ENCODE measurements at regions not wholly inside any gene's neighbourhood (a gene's known extent, or its start where the extent isn't known, plus 50 kb on each side); places are given as distances from the start of the nearest gene placed in this dataset.

- no peak overlapping the region for H2AFZ ChIP-seq (ENCODE audit: insufficient read depth, low read depth, low read length, poor library complexity, severe bottlenecking)
- peaks cover 0 to 18% (median 9%) of the 10 kb centered on the region in 7 donors for H3K9me3 Mint-ChIP-seq
- H3K4me1 ChIP-seq (ENCODE audit: control insufficient read depth in 1 of 2, insufficient read depth in 2 of 2, low read length in 2 of 2): no peaks in the 10 kb centered on the region
- no peaks in the 10 kb centered on the region for H3K79me2 ChIP-seq (ENCODE audit: insufficient read depth, low read length)
- peaks cover 0 to 1% (median 0%) of the 10 kb centered on the region in 3 donors for H3K27me3 Mint-ChIP-seq (ENCODE audit: low read depth in 3 of 3)
- DNase-seq: no peak
- H3K27ac ChIP-seq (ENCODE audit: low read depth in 1 of 2, low read length in 2 of 2): no peak overlapping the region
- no peaks in the 10 kb centered on the region for H3K4me1 Mint-ChIP-seq
- H3K4me3 ChIP-seq (replicated peaks in 1 of 3; ENCODE audit: low read depth in 2 of 3, low read length in 3 of 3): no peak overlapping the region
- 100% methylated on average over 3 of the region's 5 CpGs for WGBS (ENCODE audit: insufficient coverage)
- H3K4me3 Mint-ChIP-seq: no peak overlapping the region
- no peaks in the 10 kb centered on the region for H4K20me1 ChIP-seq (ENCODE audit: insufficient read depth, low read length)
- no peak for TF ChIP-seq CTCF (IDR thresholded peaks at IDR 0.05)
- no peak overlapping the region for H3K4me2 ChIP-seq (replicated peaks; ENCODE audit: extremely low read depth, low read length, poor library complexity, severe bottlenecking)
- H3K27ac Mint-ChIP-seq: no peak overlapping the region
- H3K9ac ChIP-seq (ENCODE audit: insufficient read depth, low read length, poor library complexity, severe bottlenecking): no peak overlapping the region
- H3K9me3 ChIP-seq (replicated peaks in 1 of 2; ENCODE audit: control insufficient read depth in 1 of 2, insufficient read depth in 1 of 2, low read length in 2 of 2): peaks cover 22 to 25% of the 10 kb centered on the region in 2 donors
- H3K36me3 Mint-ChIP-seq: no peaks in the 10 kb centered on the region
- intact Hi-C loops (cut with micrococcal nuclease): no loop called here
- no peaks in the 10 kb centered on the region for H3K36me3 ChIP-seq (replicated peaks in 1 of 2; ENCODE audit: control insufficient read depth in 1 of 2, insufficient read depth in 2 of 2, low read length in 2 of 2)
- no peaks in the 10 kb centered on the region for H3K27me3 ChIP-seq (ENCODE audit: control insufficient read depth in 2 of 2, insufficient read depth in 2 of 2, low read length in 2 of 2)
Observed at GRCh38 chr7:153445641-153446040, 606.6 kb upstream of the DPP6 start.

- intact Hi-C loops (cut with micrococcal nuclease): no loop called here
- no peaks in the 10 kb centered on the region for H3K36me3 Mint-ChIP-seq
- Histone ChIP-seq H3K4me1 (ENCODE audit: control insufficient read depth in 1 of 2, insufficient read depth in 2 of 2, low read length in 2 of 2) (no peaks in the 10 kb centered on the region), H3K4me2 (replicated peaks; ENCODE audit: extremely low read depth, low read length, poor library complexity, severe bottlenecking) (no peak overlapping the region), H3K36me3 (replicated peaks in 1 of 2; ENCODE audit: control insufficient read depth in 1 of 2, insufficient read depth in 2 of 2, low read length in 2 of 2) (no peaks in the 10 kb centered on the region), H3K27me3 (ENCODE audit: control insufficient read depth in 2 of 2, insufficient read depth in 2 of 2, low read length in 2 of 2) (no peaks in the 10 kb centered on the region), H3K4me3 (replicated peaks in 1 of 3; ENCODE audit: low read depth in 2 of 3, low read length in 3 of 3) (no peak overlapping the region), H3K27ac (ENCODE audit: low read depth in 1 of 2, low read length in 2 of 2) (no peak overlapping the region), H2AFZ (ENCODE audit: insufficient read depth, low read depth, low read length, poor library complexity, severe bottlenecking) (no peak overlapping the region), H3K9me3 (replicated peaks in 1 of 2; ENCODE audit: control insufficient read depth in 1 of 2, insufficient read depth in 1 of 2, low read length in 2 of 2) (peaks cover 16 to 20% of the 10 kb centered on the region in 2 donors), H3K9ac (ENCODE audit: insufficient read depth, low read length, poor library complexity, severe bottlenecking) (no peak overlapping the region), H3K79me2 (ENCODE audit: insufficient read depth, low read length) (no peaks in the 10 kb centered on the region), H4K20me1 (ENCODE audit: insufficient read depth, low read length) (no peaks in the 10 kb centered on the region)
- H3K27me3 Mint-ChIP-seq (ENCODE audit: low read depth in 3 of 3): peaks cover 0 to 3% (median 1%) of the 10 kb centered on the region in 3 donors
- H3K4me3 Mint-ChIP-seq: no peak overlapping the region
- DNase-seq: no peak
- H3K9me3 Mint-ChIP-seq: peaks cover 3 to 13% (median 5%) of the 10 kb centered on the region in 7 donors
- H3K27ac Mint-ChIP-seq: no peak overlapping the region
- H3K4me1 Mint-ChIP-seq: no peaks in the 10 kb centered on the region
- TF ChIP-seq CTCF (IDR thresholded peaks at IDR 0.05): no peak
- WGBS (ENCODE audit: insufficient coverage): no CpG with 5 or more reads among the region's 2 CpGs
Observed at GRCh38 chr7:153446490-153446889, 605.7 kb upstream of the DPP6 start.

Data from CD14-positive monocyte (primary cell).